ENCODE measurements at regions not wholly inside any gene's neighbourhood (a gene's known extent, or its start where the extent isn't known, plus 50 kb on each side); places are given as distances from the start of the nearest gene placed in this dataset.
"Not testable (repeated sequence)": the region's sequence is repeated elsewhere in the genome, so short reads cannot be mapped to it uniquely, and the experiment has no call there.

GRCh38 chr16:21535201-21535600, 64.2 kb upstream of the METTL9 start:
- DNase-seq = not testable (repeated sequence)

- not testable (repeated sequence) for DNase-seq
These were observed 62.6 kb upstream of the METTL9 start for GRCh38 chr16:21536740-21537139.

- not testable (repeated sequence) for DNase-seq
These were observed 61.8 kb upstream of the METTL9 start for GRCh38 chr16:21537598-21537997.

- DNase-seq = not testable (repeated sequence)
These were observed 60.2 kb upstream of the METTL9 start for GRCh38 chr16:21539107-21539618.

- DNase-seq = not testable (repeated sequence)
These were observed 58.5 kb upstream of the METTL9 start for GRCh38 chr16:21540770-21541433.

DNA sequence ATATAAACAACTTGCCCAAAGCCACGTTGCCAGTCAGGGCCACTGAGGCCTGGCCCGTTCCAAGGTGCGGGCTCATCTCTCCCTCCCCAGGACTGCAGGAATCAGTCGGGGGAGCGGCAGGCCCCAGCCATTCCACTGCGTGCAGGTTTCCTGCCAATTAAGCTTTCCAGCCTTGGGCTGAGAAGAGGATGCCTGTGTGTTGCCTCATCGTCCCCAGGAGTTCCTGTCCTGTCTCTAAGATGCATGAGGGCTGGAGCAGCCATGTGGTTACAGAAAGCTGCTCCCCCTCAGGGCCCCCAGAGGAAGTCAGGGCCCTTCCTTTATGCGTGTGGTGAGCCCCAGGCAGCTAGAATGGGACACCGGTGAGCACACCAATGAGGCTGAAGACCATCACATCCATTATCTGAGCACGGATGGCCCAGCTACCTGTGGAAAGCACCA, 57.7 kb upstream of the METTL9 start:
- not testable (repeated sequence) for DNase-seq

DNA sequence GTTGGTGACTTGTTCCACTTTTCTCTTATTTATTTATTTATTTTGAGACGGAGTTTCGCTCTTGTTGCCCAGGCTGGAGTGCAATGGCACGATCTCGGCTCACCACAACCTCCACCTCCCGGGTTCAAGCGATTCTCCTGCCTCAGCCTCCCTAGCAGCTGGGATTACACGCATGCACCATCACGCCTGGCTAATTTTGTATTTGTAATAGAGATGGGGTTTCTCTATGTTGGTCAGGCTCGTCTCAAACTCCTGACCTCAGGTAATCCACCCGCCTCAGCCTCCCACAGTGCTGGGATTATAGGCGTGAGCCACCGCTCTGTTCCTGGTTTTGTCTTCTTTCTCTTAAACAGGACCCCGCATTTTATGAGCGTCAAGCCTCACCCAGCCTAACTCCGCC, 57.3 kb upstream of the METTL9 start:
- not testable (repeated sequence) for DNase-seq

- DNase-seq = not testable (repeated sequence)
These were observed 56.8 kb upstream of the METTL9 start for GRCh38 chr16:21542491-21543124.

DNA sequence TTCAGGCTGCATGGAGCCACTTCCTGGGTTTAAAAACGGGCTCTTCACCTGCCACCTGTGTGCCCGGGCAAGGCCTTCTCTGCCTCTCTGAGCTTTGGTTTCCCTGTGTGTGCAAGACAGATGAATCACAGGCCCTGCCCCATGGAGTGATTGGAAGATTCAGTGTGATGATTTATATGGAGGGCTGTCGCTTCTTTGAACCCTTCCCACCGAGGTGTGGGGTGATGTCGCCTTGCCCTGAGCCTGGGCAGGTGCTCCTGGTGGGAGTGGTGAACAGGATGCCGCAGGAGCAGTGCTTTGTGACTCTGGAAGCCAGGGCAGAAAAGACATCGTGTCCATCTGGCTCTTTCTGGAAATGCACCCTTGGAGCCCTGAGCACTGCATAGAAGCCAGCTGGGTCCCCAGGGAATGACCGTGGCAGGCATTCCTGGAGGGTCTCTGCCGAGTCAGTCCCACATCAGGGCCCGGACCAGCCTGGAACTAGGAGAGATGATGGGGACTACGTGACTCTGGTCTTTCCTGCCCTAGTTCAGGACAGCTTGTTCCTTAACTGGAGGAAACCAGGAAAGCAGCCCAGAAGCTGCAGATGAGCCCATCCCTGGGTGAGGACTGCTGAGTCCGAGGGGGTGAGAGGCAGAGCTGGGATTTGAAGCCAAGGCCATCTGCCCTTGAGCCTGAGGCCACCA, 56.1 kb upstream of the METTL9 start:
- not testable (repeated sequence) for DNase-seq

GRCh38 chr16:21545664-21546326, 53.6 kb upstream of the METTL9 start:
- DNase-seq = not testable (repeated sequence)

DNA sequence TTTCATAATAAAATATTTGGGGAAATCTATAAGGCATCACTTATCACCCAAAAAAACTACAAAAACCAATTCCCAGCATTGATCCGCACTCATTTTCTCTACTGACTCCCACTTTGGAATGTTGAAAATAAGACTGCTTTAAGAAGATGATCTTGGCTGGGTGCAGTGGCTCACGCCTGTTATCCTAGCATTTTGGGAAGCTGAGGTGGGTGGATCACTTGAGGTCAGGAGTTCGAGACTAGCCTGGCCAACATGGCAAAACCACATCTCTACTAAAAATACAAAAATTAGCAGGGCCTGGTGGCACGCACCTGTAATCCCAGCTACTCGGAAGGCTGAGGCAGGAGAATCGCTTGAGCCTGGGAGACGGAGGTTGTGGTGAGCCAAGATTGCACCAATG, 50.0 kb upstream of the METTL9 start:
- not testable (repeated sequence) for DNase-seq

All from right kidney (tissue), 1 donor.